Peyer's patch (tissue), 4 donors: ENCODE measurements at regions not wholly inside any gene's neighbourhood (a gene's known extent, or its start where the extent isn't known, plus 50 kb on each side); places are given as distances from the start of the nearest gene placed in this dataset.

Experiments
- DNase-seq, 3 donors: peaks; one replicate each; pipeline ENCODE4 v3.0.0-alpha.2; 2017 to 2019
- H3K27ac ChIP-seq, 4 donors: fragments of 200-600 bp; sonication (generic); one replicate each; pipeline ENCODE4 v1.5.1; 2016 to 2019
- H3K27me3 ChIP-seq, 2 donors: fragments of 200-600 bp; sonication (generic); one replicate each; pipeline ENCODE4 v1.5.1; 2019
- H3K36me3 ChIP-seq, 3 donors: fragments of 200-600 bp; sonication (generic); one replicate each; pipeline ENCODE4 v1.5.1; 2016 to 2019
- H3K4me1 ChIP-seq, 4 donors: fragments of 200-600 bp; sonication (generic); one replicate each; pipeline ENCODE4 v1.5.1; 2016 to 2019
- H3K4me3 ChIP-seq, 4 donors: fragments of 200-600 bp; sonication (generic); 1 replicate in 3 of 4; 2 replicates in 1 of 4; pipeline ENCODE4 v1.5.1; 2016 to 2019; ENCODE audit warnings: mild to moderate bottlenecking in 1 of 4
- H3K9me3 ChIP-seq, 4 donors: fragments of 200-600 bp; sonication (generic); one replicate each; pipeline ENCODE4 v1.5.1; 2016 to 2019; ENCODE audit warnings: mild to moderate bottlenecking in 1 of 4
- POLR2A ChIP-seq, 2 donors: fragments of 450-650 bp; IDR thresholded peaks; one replicate each; pipeline ENCODE4 v1.5.1; 2017; ENCODE audit warnings: antibody characterized with exemption in 2 of 2, mild to moderate bottlenecking in 2 of 2, moderate library complexity in 2 of 2
- TF ChIP-seq, protein P1 (sequence below), 6 experiments: fragments of 450-650 bp in 4 of 6; fragments of 200-600 bp in 2 of 6; sonication (generic) in 1 of 6; IDR thresholded peaks; one replicate each; pipeline ENCODE4 v1.5.1; 2017 to 2019; ENCODE audit warnings: antibody characterized with exemption in 6 of 6, mild to moderate bottlenecking in 3 of 6, moderate library complexity in 1 of 6

DNA sequence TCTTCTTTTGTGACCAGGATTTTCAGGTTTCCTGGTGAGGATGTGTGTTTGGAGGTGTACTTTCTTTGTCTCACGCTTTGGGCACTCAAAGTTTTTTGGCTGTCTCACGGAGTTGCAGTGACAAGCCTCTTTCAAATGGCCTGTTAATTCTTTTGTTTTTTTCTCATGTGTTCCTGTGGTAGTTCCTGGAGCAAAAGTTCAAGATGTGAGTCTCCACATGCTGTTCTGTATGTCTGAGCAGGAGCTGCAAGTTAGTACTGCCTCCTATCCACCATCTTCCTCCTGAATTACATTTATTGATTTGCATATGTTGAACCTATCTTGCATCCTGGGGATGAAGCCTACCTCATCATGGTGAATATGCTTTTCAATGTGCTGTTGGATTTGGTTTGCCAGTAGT is 118.5 kb downstream of the VSIG4 start:
- Histone ChIP-seq H3K4me3 (no peak overlapping the region), H3K27me3 (no peaks in the 10 kb centered on the region), H3K27ac (no peak overlapping the region), H3K9me3 (no peaks in the 10 kb centered on the region), H3K36me3 (no peaks in the 10 kb centered on the region), H3K4me1 (no peaks in the 10 kb centered on the region)
- TF ChIP-seq POLR2A (IDR thresholded peaks at IDR 0.05) = no peak
- TF ChIP-seq, protein P1, sequence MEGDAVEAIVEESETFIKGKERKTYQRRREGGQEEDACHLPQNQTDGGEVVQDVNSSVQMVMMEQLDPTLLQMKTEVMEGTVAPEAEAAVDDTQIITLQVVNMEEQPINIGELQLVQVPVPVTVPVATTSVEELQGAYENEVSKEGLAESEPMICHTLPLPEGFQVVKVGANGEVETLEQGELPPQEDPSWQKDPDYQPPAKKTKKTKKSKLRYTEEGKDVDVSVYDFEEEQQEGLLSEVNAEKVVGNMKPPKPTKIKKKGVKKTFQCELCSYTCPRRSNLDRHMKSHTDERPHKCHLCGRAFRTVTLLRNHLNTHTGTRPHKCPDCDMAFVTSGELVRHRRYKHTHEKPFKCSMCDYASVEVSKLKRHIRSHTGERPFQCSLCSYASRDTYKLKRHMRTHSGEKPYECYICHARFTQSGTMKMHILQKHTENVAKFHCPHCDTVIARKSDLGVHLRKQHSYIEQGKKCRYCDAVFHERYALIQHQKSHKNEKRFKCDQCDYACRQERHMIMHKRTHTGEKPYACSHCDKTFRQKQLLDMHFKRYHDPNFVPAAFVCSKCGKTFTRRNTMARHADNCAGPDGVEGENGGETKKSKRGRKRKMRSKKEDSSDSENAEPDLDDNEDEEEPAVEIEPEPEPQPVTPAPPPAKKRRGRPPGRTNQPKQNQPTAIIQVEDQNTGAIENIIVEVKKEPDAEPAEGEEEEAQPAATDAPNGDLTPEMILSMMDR (IDR thresholded peaks at IDR 0.05) = no peak
- DNase-seq = no peak

DNA sequence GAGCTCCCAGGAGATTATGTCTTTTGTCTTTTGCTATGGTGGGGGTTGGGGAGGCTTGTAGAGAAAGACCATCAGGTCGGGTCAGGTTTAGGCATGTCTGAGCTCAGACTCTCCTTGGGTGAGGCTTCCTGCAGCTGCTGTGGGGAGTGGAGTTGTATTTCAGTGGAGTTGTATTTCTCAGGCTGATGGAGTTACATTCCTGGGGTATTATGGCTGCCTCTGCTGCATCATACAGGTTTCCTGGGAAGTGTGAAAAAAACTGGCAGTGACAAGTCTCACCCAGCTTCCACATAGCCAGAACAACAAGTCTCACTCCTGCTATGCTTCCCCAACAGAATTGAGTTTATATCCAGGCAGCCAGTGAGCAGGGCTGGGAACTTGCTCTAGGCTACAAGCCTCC is 119.3 kb downstream of the VSIG4 start:
- TF ChIP-seq, protein P1 (IDR thresholded peaks at IDR 0.05) = no peak
- no peak for TF ChIP-seq POLR2A (IDR thresholded peaks at IDR 0.05)
- no peaks in the 10 kb centered on the region for H3K4me1 ChIP-seq
- H3K4me3 ChIP-seq = no peak overlapping the region
- DNase-seq = no peak
- H3K27ac ChIP-seq = no peak overlapping the region
- no peaks in the 10 kb centered on the region for H3K27me3 ChIP-seq
- no peaks in the 10 kb centered on the region for H3K36me3 ChIP-seq
- no peaks in the 10 kb centered on the region for H3K9me3 ChIP-seq

DNA sequence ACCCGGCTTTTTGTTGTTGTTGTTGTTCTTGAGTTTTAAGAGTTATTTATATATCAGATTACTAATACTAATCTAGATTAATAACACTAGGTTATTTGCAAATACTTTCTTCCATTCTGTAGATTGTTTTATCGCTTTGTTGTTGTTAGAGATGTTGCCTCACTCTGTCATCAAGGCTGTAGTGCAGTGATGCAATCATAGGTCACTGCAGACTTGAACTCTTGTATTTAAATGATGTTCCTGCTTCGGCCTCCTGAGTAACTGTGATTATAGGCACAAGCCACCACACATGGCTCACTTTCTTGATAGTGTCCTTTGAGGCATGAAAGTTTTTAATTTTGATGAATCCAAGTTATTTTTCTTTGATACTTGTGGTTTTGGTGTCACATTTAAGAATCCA is 129.0 kb downstream of the VSIG4 start:
- no peak for TF ChIP-seq POLR2A (IDR thresholded peaks at IDR 0.05)
- TF ChIP-seq, protein P1 (IDR thresholded peaks at IDR 0.05) = no peak
- no peak overlapping the region for H3K4me3 ChIP-seq
- H3K36me3 ChIP-seq = no peaks in the 10 kb centered on the region
- no peak overlapping the region for H3K27ac ChIP-seq
- no peak for DNase-seq
- H3K4me1 ChIP-seq = no peaks in the 10 kb centered on the region
- H3K9me3 ChIP-seq = no peaks in the 10 kb centered on the region
- no peaks in the 10 kb centered on the region for H3K27me3 ChIP-seq

DNA sequence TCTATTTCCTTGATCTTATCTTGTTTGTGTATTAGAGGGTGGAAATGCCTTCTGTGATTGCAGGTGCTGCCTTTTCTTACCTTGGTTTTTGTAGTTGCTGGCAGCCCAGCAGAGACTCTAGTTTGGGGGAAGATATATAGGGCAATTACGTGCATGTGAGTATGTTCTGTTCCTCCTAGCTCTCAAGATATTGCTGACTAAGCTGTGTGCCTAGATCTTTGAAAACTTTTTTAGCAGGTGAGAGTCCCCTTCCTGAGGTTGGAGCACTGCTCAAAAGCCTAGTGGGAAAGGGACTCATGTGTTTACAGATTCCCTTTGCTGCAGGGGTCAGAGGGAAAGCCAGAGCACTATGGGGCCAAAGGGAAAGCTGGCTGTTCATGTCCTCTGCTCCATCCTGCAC is 136.1 kb downstream of the VSIG4 start:
- no peak for TF ChIP-seq POLR2A (IDR thresholded peaks at IDR 0.05)
- TF ChIP-seq, protein P1 (IDR thresholded peaks at IDR 0.05) = no peak
- H3K36me3 ChIP-seq = no peaks in the 10 kb centered on the region
- no peak overlapping the region for H3K27ac ChIP-seq
- H3K4me3 ChIP-seq = no peak overlapping the region
- H3K9me3 ChIP-seq = no peaks in the 10 kb centered on the region
- H3K27me3 ChIP-seq = no peaks in the 10 kb centered on the region
- DNase-seq = no peak
- H3K4me1 ChIP-seq = no peaks in the 10 kb centered on the region

DNA sequence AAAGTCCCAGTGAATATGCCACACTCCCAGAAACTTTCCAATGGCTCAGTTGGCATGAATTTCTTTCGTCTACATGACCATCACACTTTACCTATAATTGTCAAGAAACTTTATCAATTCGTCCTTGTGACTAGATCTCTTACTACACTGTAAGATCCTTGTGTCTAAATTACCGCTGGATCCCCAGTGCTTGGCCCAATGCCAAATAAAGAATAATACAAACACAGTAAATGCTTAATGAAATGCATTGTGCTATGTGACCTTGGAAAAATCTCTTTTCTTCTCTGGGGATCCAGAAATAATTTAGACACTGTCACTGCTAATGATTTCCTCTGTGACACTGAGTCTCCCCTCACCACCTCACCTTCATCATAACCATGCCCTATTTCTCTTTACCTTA is 137.9 kb downstream of the VSIG4 start:
- Histone ChIP-seq H3K9me3 (no peaks in the 10 kb centered on the region), H3K27ac (no peak overlapping the region), H3K36me3 (no peaks in the 10 kb centered on the region), H3K4me3 (no peak overlapping the region), H3K27me3 (no peaks in the 10 kb centered on the region), H3K4me1 (no peaks in the 10 kb centered on the region)
- no peak for DNase-seq
- TF ChIP-seq, protein P1 (IDR thresholded peaks at IDR 0.05) = no peak
- no peak for TF ChIP-seq POLR2A (IDR thresholded peaks at IDR 0.05)
